Endothelial cell of umbilical vein (primary cell): ENCODE measurements at regions not wholly inside any gene's neighbourhood (a gene's known extent, or its start where the extent isn't known, plus 50 kb on each side); places are given as distances from the start of the nearest gene placed in this dataset.

ENCODE experiments used
- BruUV-seq: library from RNA; stranded (reverse); fragments of 400-500 nt; replicated peaks from 2 replicates; lab custom pipeline; 2021; lab: Mats Ljungman, UMichigan
- CTCF ChIA-PET: fragments of 300-600, 350-600 bp; sonication (Branson Sonifier 250); formaldehyde crosslinking; loops from one replicate; lab custom pipeline; 2021; ENCODE audit warnings: antibody characterized with exemption, inconsistent platforms; lab: Charles Lee
- POLR2A ChIA-PET: fragments of 300-600, 350-600 bp; sonication (Branson Sonifier 250); formaldehyde crosslinking; loops from one replicate; lab custom pipeline; 2021; ENCODE audit warnings: antibody characterized with exemption, inconsistent platforms; lab: Charles Lee
- DNase-seq: peaks from one replicate; pipeline ENCODE4 v3.0.0-alpha.2; 2011; ENCODE audit warnings: low read depth, low spot score
- FAIRE-seq: peaks from 2 replicates; lab custom pipeline; 2011; peaks lifted over from hg19 to GRCh38; lab: Jason Lieb, UNC
- H2AFZ ChIP-seq: 2 replicates; pipeline ENCODE4 v1.6.0; 2012; ENCODE audit warnings: low read depth, low read length, control low read depth, inconsistent platforms
- H3K27ac ChIP-seq: 2 replicates; pipeline ENCODE4 v1.5.1; 2011; ENCODE audit warnings: low read depth, mild to moderate bottlenecking, control low read depth, low read length, moderate library complexity; ENCODE audit not compliant: insufficient read depth
- H3K27me3 ChIP-seq, 2 experiments: 2 replicates each; pipeline versions ENCODE4 v1.6.0 to v1.6.1; 2011; ENCODE audit warnings: low read length in 2 of 2, mixed read lengths in 1 of 2; ENCODE audit not compliant: control insufficient read depth in 2 of 2, insufficient read depth in 2 of 2
- H3K36me3 ChIP-seq, 2 experiments: 2 replicates in 1 of 2; 3 replicates in 1 of 2; pipeline ENCODE4 v1.5.1; 2011; ENCODE audit warnings: low read length in 2 of 2, mild to moderate bottlenecking in 1 of 2, moderate library complexity in 1 of 2; ENCODE audit not compliant: control insufficient read depth in 2 of 2, insufficient read depth in 2 of 2; ENCODE audit errors: extremely low read depth in 1 of 2
- H3K4me1 ChIP-seq: 3 replicates; pipeline ENCODE4 v1.5.1; 2011; ENCODE audit warnings: mild to moderate bottlenecking, low read length; ENCODE audit not compliant: control insufficient read depth, insufficient read depth; ENCODE audit errors: extremely low read depth
- H3K4me2 ChIP-seq: 2 replicates; pipeline ENCODE4 v1.6.1; 2011; ENCODE audit warnings: low read length, control low read depth, mixed read lengths; ENCODE audit not compliant: insufficient read depth
- H3K4me3 ChIP-seq, 3 experiments: fragments of 200-600 bp in 1 of 3; sonication (generic), shearing (Covaris generic) in 1 of 3; replicated peaks in 1 of 3; 2 replicates each; pipeline ENCODE4 v1.5.1; 2011 to 2016; ENCODE audit warnings: control low read depth in 3 of 3, low read length in 3 of 3, mild to moderate bottlenecking in 2 of 3, inconsistent platforms in 1 of 3, low read depth in 1 of 3, moderate library complexity in 1 of 3; ENCODE audit not compliant: insufficient read depth in 1 of 3
- H3K79me2 ChIP-seq: 2 replicates; pipeline ENCODE4 v1.6.0; 2012; ENCODE audit warnings: low read length, inconsistent platforms; ENCODE audit not compliant: control insufficient read depth, insufficient read depth
- H3K9ac ChIP-seq: replicated peaks from 2 replicates; pipeline ENCODE3; 2011; ENCODE audit warnings: low read length, control low read depth; ENCODE audit not compliant: insufficient read depth; ENCODE audit errors: extremely low read depth
- H3K9me1 ChIP-seq: replicated peaks from 3 replicates; pipeline ENCODE4 v1.6.0; 2011; ENCODE audit warnings: mild to moderate bottlenecking, low read length; ENCODE audit not compliant: control insufficient read depth, insufficient read depth; ENCODE audit errors: extremely low read depth
- H3K9me3 ChIP-seq: replicated peaks from 2 replicates; pipeline ENCODE4 v1.5.1; 2012; ENCODE audit warnings: low read length, inconsistent platforms; ENCODE audit not compliant: control insufficient read depth, insufficient read depth
- H4K20me1 ChIP-seq: replicated peaks from 2 replicates; pipeline ENCODE3; 2011; ENCODE audit warnings: mild to moderate bottlenecking, low read length; ENCODE audit not compliant: control insufficient read depth, insufficient read depth; ENCODE audit errors: extremely low read depth
- CTCF ChIP-seq, 2 donors: IDR thresholded peaks; 1 replicate in 1 of 2; 2 replicates in 1 of 2; pipeline ENCODE4 v1.5.1; 2011; ENCODE audit warnings: low read length in 2 of 2, mild to moderate bottlenecking in 2 of 2, moderate library complexity in 2 of 2, control low read depth in 1 of 2, inconsistent platforms in 1 of 2, low read depth in 1 of 2; ENCODE audit not compliant: insufficient read depth in 1 of 2; ENCODE audit errors: extremely low read depth in 1 of 2
- MYC ChIP-seq: IDR thresholded peaks from one replicate; pipeline ENCODE4 v1.6.1; 2011; ENCODE audit warnings: mild to moderate bottlenecking, low read depth, low read length
- POLR2AphosphoS5 ChIP-seq: IDR thresholded peaks from 2 replicates; pipeline ENCODE4 v1.6.1; 2012; ENCODE audit warnings: low read depth, mild to moderate bottlenecking, control low read depth, low read length, moderate library complexity; ENCODE audit not compliant: insufficient read depth
- dilution Hi-C: fragments of 300-500 bp; cut with MboI; formaldehyde crosslinking; loops from one replicate; pipeline ENCODE4 v1.15.0; 2019; ENCODE audit warnings: low sequenced_read_pairs; ENCODE audit not compliant: extremely low pct_ligation_motif_present
- intact Hi-C: fragments of 100-400 bp; cut with micrococcal nuclease; formaldehyde crosslinking; loops from one replicate; pipeline ENCODE4 v1.10.0; 2022

DNA sequence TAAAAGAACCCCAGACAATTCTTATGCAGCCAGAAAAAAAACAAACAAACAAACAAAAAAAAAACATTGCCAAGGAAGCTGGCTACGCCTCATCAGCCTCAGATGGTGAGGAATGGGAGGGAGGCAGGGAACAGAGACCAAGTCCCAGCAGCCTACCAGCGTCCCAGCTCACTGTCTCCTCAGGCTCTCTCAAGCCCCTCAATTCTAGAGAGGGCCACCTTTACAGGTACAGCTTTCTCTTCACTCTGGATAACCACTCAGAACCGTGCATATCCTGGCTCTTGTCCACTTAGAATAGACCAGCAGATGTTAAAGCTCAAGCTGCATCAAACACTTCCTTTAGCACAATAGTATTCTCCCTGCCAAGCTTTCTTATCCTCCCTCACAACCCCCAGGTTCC lies 263.1 kb upstream of the CHAC2 start:
- H3K9me1 ChIP-seq: no peaks in the 10 kb centered on the region
- no peaks in the 10 kb centered on the region for H4K20me1 ChIP-seq
- DNase-seq (no peak), FAIRE-seq (no peak)
- no peaks in the 10 kb centered on the region for H3K9me3 ChIP-seq
- ChIA-PET POLR2A (no interaction called here), CTCF (no interaction called here)
- BruUV-seq: no TSS peak
- H3K9ac ChIP-seq: no peak overlapping the region
- no peak overlapping the region for H3K4me2 ChIP-seq
- H3K27me3 ChIP-seq: no peaks in the 10 kb centered on the region
- no peak for TF ChIP-seq MYC
- no peaks in the 10 kb centered on the region for H3K4me1 ChIP-seq
- no peak overlapping the region for H3K27ac ChIP-seq
- H3K79me2 ChIP-seq: no peaks in the 10 kb centered on the region
- intact Hi-C loops (no loop called here), dilution Hi-C loops (no loop called here)
- H3K4me3 ChIP-seq: no peak overlapping the region
- no peaks in the 10 kb centered on the region for H3K36me3 ChIP-seq
- H2AFZ ChIP-seq: no peak overlapping the region

DNA sequence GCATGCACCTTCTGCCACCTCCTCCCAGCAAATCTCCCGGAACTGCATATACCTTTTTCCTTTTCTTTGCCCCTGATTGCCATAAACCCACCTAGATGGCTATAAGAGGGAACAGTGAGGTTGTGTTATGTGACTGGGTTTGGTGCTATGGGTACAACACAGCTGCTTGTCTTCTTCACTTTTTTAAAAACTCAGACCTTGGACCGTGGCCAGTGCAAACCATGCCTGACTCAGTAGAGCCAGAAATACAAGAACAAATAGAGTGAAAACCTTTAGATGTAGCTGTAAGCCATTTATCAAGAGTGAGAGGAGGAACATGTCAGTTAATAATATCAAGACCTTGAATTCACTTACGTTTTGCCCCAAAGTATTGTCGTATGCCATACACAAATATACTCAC lies 267.4 kb upstream of the CHAC2 start:
- DNase-seq: no peak
- Histone ChIP-seq H3K4me1 (no peaks in the 10 kb centered on the region), H3K9ac (no peak overlapping the region), H3K79me2 (no peaks in the 10 kb centered on the region), H3K27ac (no peak overlapping the region), H3K36me3 (no peaks in the 10 kb centered on the region), H3K27me3 (no peaks in the 10 kb centered on the region), H3K9me3 (no peaks in the 10 kb centered on the region), H3K9me1 (no peaks in the 10 kb centered on the region), H3K4me2 (no peak overlapping the region), H4K20me1 (no peaks in the 10 kb centered on the region), H3K4me3 (no peak overlapping the region), H2AFZ (no peak overlapping the region)
- dilution Hi-C loops: no loop called here
- TF ChIP-seq CTCF (IDR thresholded peaks at IDR 0.05; ENCODE audit: extremely low read depth in 1 of 2, insufficient read depth in 1 of 2, low read depth in 1 of 2, low read length in 2 of 2) (no peak), POLR2AphosphoS5 (no peak)
- FAIRE-seq: no peak
- CTCF ChIA-PET: no interaction called here
- POLR2A ChIA-PET: no interaction called here
- BruUV-seq: no TSS peak
- intact Hi-C loops: no loop called here
